Stimulated activated naive CD8-positive, alpha-beta T cell treated with anti-CD3 and anti-CD28 coated beads, Interleukin-15, Interleukin-2, amounts not matched to agents 100 ng/mL and 50 ng/mL, for 24 hours (primary cell): ENCODE measurements at regions not wholly inside any gene's neighbourhood (a gene's known extent, or its start where the extent isn't known, plus 50 kb on each side); places are given as distances from the start of the nearest gene placed in this dataset.
A peak's percentile ranks its signal among the peaks of the same experiment; 100 is the strongest.

ENCODE experiments used
- H3K27ac Mint-ChIP-seq: one replicate; pipeline ENCODE4 v1.8.0; 2021; ENCODE audit warnings: mild to moderate bottlenecking, mixed read lengths
- H3K27me3 Mint-ChIP-seq: one replicate; pipeline ENCODE4 v1.8.0; 2021; ENCODE audit warnings: mixed read lengths
- H3K36me3 Mint-ChIP-seq: one replicate; pipeline ENCODE4 v1.8.0; 2021; ENCODE audit warnings: low read depth, mixed read lengths
- H3K4me1 Mint-ChIP-seq: one replicate; pipeline ENCODE4 v1.8.0; 2021; ENCODE audit warnings: low read depth, mixed read lengths
- H3K4me3 Mint-ChIP-seq: one replicate; pipeline ENCODE4 v1.8.0; 2021; ENCODE audit warnings: mild to moderate bottlenecking, mixed read lengths
- H3K9me3 Mint-ChIP-seq: one replicate; pipeline ENCODE4 v1.8.0; 2021; ENCODE audit warnings: mixed read lengths

DNA sequence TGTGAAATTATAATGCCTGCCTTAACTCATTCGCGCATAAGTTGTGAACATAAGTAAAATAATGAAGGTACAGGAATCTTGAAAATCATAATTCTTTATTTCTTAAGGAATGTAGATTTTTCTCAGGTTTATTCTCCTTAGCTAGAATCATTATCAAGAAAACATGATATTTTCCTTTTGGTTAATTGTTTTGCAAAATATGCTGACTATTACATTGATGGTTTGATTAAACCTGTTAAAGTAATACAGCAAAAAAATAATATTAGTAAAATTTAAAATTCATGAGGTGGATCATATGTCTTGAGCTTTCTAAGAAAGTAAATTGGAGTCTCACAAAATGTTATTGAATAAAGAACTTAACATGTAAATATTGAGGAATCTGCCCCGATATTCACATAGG lies 178.7 kb upstream of the TRAM1L1 start:
- H3K27ac Mint-ChIP-seq, result no peak overlapping the region
- H3K4me1 Mint-ChIP-seq, result no peaks in the 10 kb centered on the region

DNA sequence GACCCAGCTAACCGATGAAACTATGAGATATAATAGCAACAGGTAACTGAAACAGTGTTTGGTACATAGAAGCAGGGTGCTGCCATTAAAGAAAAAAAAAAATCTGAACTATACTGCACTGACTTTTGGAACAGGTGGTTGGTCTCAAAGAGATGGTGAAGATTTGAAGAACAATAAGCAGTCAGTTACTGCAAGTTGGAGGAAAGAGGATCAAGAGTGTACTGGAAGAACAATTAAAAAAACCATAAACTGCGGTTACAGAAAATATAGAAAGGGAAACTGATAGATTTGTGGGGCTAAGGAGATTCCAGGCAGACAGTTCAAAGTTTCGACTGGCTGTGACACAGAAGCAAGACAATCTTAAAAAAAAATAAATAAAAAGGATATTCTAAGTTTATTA lies 181.9 kb upstream of the TRAM1L1 start:
- H3K4me3 Mint-ChIP-seq, result no peak overlapping the region
- no peaks in the 10 kb centered on the region for H3K27me3 Mint-ChIP-seq
- H3K9me3 Mint-ChIP-seq, result peaks cover 3% of the 10 kb centered on the region
- no peaks in the 10 kb centered on the region for H3K4me1 Mint-ChIP-seq
- no peaks in the 10 kb centered on the region for H3K36me3 Mint-ChIP-seq
- peak overlapping the region; percentile 36 for H3K27ac Mint-ChIP-seq

More for the DNA sequence above, 178.7 kb upstream of the TRAM1L1 start:
- Mint-ChIP-seq H3K9me3 (peaks cover 6% of the 10 kb centered on the region), H3K36me3 (no peaks in the 10 kb centered on the region), H3K4me3 (no peak overlapping the region), H3K27me3 (no peaks in the 10 kb centered on the region)

- Mint-ChIP-seq H3K27me3 (no peaks in the 10 kb centered on the region), H3K36me3 (no peaks in the 10 kb centered on the region), H3K4me1 (no peaks in the 10 kb centered on the region), H3K9me3 (no peaks in the 10 kb centered on the region), H3K27ac (no peak overlapping the region), H3K4me3 (no peak overlapping the region)
Measured at GRCh38 chr4:117284736-117285135, 199.4 kb upstream of the TRAM1L1 start.

DNA sequence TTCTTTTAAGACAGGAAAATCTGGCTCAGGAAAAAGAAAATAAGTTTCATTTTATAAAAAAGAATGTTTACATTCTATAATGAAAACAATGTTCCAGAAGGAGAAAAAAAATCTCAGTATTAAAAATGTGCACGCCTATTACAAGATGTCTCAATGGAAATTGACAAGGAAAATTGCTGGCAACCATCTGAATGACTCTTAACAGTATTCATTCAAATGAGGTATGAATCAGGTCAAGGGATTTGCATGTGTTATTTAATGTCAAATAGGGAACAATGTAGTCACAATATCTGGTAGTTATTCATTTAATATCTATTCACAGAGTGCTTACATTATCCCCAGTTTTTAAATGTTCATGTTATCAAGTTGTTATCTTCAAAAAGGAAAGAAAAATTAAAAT lies 208.4 kb upstream of the TRAM1L1 start:
- no peaks in the 10 kb centered on the region for H3K9me3 Mint-ChIP-seq
- no peaks in the 10 kb centered on the region for H3K27me3 Mint-ChIP-seq
- H3K4me3 Mint-ChIP-seq, result no peak overlapping the region
- no peaks in the 10 kb centered on the region for H3K36me3 Mint-ChIP-seq
- H3K4me1 Mint-ChIP-seq, result no peaks in the 10 kb centered on the region
- H3K27ac Mint-ChIP-seq, result no peak overlapping the region

DNA sequence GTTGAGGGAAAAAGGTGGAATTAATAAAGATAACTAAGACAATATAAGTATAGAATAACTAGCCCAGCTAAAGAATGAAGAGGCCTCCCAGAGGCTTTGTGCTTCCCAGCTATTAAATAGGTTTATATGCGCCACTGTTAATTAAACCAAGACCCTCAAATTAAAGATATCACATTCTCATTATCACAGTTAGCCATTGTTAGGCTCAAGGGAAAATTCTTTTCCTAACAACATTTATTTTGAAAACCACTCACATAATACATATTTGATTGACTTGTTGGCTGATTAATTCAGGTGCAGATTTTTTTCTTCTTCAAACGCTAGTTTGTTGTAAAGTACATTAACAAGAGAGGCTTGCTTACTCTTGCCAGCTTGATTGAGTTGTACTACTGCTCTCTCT lies 216.8 kb upstream of the TRAM1L1 start:
- no peak overlapping the region for H3K27ac Mint-ChIP-seq
- no peaks in the 10 kb centered on the region for H3K27me3 Mint-ChIP-seq
- H3K36me3 Mint-ChIP-seq, result no peaks in the 10 kb centered on the region
- peaks cover 7% of the 10 kb centered on the region for H3K9me3 Mint-ChIP-seq
- no peaks in the 10 kb centered on the region for H3K4me1 Mint-ChIP-seq
- H3K4me3 Mint-ChIP-seq, result no peak overlapping the region

GRCh38 chr4:117311215-117311614 lies 225.8 kb upstream of the TRAM1L1 start:
- H3K27ac Mint-ChIP-seq, result no peak overlapping the region
- H3K4me3 Mint-ChIP-seq, result no peak overlapping the region
- no peaks in the 10 kb centered on the region for H3K4me1 Mint-ChIP-seq
- H3K27me3 Mint-ChIP-seq, result no peaks in the 10 kb centered on the region
- H3K36me3 Mint-ChIP-seq, result no peaks in the 10 kb centered on the region
- H3K9me3 Mint-ChIP-seq, result peaks cover 7% of the 10 kb centered on the region

GRCh38 chr4:117311989-117312388 lies 226.6 kb upstream of the TRAM1L1 start:
- Mint-ChIP-seq H3K4me3 (no peak overlapping the region), H3K36me3 (no peaks in the 10 kb centered on the region), H3K9me3 (peaks cover 4% of the 10 kb centered on the region), H3K27ac (no peak overlapping the region), H3K4me1 (no peaks in the 10 kb centered on the region), H3K27me3 (no peaks in the 10 kb centered on the region)

DNA sequence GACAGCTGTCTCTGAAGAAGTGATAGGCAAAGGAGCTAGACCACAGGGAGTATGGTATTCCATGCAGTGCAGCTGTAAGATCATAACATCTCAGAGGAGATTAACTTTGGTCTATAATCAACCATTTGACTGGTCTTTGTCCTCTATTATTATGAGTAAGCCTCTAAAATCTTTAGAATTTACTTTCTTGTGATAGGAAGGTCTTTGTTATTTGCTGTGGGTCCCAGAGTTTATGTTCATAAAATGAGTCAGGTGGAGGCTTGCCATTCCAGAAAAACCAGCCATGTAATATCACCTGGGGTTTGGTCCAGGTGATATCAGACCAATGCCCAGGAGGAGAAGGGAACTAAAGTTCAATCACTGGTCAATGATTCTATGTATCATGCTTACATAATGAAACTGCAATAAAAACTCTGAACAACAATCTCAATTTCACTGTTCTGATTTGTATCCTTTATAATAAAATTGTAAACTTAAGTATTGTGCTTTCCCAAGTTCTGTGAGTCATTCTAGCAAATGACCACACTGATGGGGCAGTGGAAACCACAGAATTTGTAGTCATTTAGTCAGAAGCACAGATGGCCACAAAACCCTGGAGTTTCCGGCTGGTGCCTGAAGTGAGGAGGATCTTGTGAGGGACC lies 239.6 kb upstream of the TRAM1L1 start:
- H3K36me3 Mint-ChIP-seq, result no peaks in the 10 kb centered on the region
- H3K4me1 Mint-ChIP-seq, result no peaks in the 10 kb centered on the region
- H3K9me3 Mint-ChIP-seq, result peaks cover 4% of the 10 kb centered on the region
- H3K27me3 Mint-ChIP-seq, result no peaks in the 10 kb centered on the region
- no peak overlapping the region for H3K27ac Mint-ChIP-seq
- no peak overlapping the region for H3K4me3 Mint-ChIP-seq

- Mint-ChIP-seq H3K36me3 (no peaks in the 10 kb centered on the region), H3K4me3 (no peak overlapping the region), H3K27me3 (no peaks in the 10 kb centered on the region), H3K9me3 (peaks cover 4% of the 10 kb centered on the region), H3K27ac (no peak overlapping the region), H3K4me1 (no peaks in the 10 kb centered on the region)
Measured at GRCh38 chr4:117326091-117326490, 240.7 kb upstream of the TRAM1L1 start.

- Mint-ChIP-seq H3K27ac (no peak overlapping the region), H3K27me3 (no peaks in the 10 kb centered on the region), H3K9me3 (peaks cover 4% of the 10 kb centered on the region), H3K36me3 (no peaks in the 10 kb centered on the region), H3K4me3 (no peak overlapping the region), H3K4me1 (no peaks in the 10 kb centered on the region)
Measured at GRCh38 chr4:117327491-117327890, 242.1 kb upstream of the TRAM1L1 start.

DNA sequence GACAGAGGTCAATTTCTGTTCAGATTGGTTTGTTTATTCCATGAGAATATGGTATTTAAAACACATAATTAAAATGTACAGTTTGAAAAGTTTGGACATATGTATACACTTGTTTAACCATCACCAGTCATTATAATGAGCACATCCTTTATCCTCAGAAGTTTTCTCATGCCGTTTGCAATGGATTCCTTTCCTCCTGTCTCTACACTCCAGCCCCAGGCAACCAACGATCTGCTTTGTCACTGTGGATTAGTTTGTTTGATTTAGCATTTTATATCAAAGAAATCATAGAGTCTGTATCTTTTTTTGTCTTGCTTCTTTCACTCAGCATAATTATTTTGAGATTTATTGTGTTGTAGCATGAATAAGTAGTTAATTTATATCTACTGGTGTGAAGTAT lies 243.0 kb upstream of the TRAM1L1 start:
- no peaks in the 10 kb centered on the region for H3K4me1 Mint-ChIP-seq
- peaks cover 3% of the 10 kb centered on the region for H3K9me3 Mint-ChIP-seq
- H3K36me3 Mint-ChIP-seq, result no peaks in the 10 kb centered on the region
- no peak overlapping the region for H3K27ac Mint-ChIP-seq
- H3K4me3 Mint-ChIP-seq, result no peak overlapping the region
- H3K27me3 Mint-ChIP-seq, result no peaks in the 10 kb centered on the region

DNA sequence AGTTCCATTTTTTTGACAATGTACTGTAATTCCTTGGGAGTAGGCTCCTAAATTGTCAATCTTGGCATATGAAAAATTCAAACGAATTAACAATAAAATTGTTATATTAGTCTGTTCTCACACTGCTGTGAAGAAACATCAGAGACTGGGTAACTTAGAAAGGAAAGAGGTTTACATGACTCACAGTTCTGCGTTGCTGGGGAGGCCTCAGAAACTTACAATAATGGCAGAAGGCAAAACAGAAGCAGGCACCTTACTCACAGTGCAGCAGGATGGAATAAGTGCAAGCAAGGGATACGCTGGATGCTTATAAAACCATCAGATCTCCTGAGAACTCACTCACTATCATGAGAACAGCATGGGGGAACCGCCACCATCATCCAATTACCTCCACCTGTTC lies 246.4 kb upstream of the TRAM1L1 start:
- Mint-ChIP-seq H3K4me1 (no peaks in the 10 kb centered on the region), H3K9me3 (no peaks in the 10 kb centered on the region), H3K27ac (no peak overlapping the region), H3K4me3 (no peak overlapping the region), H3K27me3 (no peaks in the 10 kb centered on the region), H3K36me3 (no peaks in the 10 kb centered on the region)

GRCh38 chr4:117334451-117335188 lies 249.2 kb upstream of the TRAM1L1 start:
- no peaks in the 10 kb centered on the region for H3K9me3 Mint-ChIP-seq
- H3K4me3 Mint-ChIP-seq, result no peak overlapping the region
- H3K4me1 Mint-ChIP-seq, result no peaks in the 10 kb centered on the region
- no peak overlapping the region for H3K27ac Mint-ChIP-seq
- no peaks in the 10 kb centered on the region for H3K27me3 Mint-ChIP-seq
- no peaks in the 10 kb centered on the region for H3K36me3 Mint-ChIP-seq

DNA sequence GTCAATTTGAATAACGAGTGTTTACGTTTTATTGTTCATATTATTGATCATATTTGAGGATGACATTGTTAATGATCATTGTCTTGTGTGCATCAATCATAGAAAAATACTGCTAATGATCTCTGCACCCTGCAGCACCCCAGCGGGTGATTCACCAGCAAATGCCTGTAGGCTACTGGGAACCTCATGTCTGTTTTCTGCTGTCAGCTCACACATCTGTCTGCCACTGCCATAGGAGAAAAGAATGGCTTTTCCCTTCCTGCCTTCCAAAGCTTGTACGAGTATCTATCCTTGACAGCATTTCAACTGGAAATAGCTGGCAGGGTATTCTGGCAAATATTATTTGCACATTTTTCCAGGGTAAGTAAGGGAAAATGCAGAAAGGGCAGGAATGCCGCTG lies 272.1 kb upstream of the TRAM1L1 start:
- Mint-ChIP-seq H3K27me3 (no peaks in the 10 kb centered on the region), H3K36me3 (no peaks in the 10 kb centered on the region), H3K4me1 (no peaks in the 10 kb centered on the region), H3K9me3 (no peaks in the 10 kb centered on the region), H3K4me3 (no peak overlapping the region), H3K27ac (no peak overlapping the region)

DNA sequence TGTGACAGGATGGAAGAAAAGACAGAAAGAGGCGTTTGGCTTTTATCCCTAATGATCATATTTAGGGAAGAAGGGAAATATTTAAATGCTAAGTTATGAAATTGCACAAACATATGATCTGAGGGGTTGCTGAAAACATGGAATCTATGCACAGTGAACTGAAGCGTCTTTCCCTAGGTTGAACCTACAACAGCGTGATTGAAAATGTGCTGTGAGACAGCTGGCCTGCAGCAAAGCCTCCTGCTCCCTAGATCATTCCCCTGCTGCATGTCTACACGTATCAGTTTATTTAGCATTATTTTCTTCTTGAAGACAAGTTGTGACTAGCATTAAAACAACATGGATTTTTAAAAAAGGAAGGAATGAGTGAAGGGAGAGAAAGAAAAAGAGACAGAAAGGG lies 272.5 kb upstream of the TRAM1L1 start:
- Mint-ChIP-seq H3K27ac (no peak overlapping the region), H3K27me3 (no peaks in the 10 kb centered on the region), H3K9me3 (no peaks in the 10 kb centered on the region), H3K36me3 (no peaks in the 10 kb centered on the region), H3K4me1 (no peaks in the 10 kb centered on the region), H3K4me3 (no peak overlapping the region)
